ENCODE measurements at regions not wholly inside any gene's neighbourhood (a gene's known extent, or its start where the extent isn't known, plus 50 kb on each side); places are given as distances from the start of the nearest gene placed in this dataset.

GRCh38 chr7:136685501-136686173 lies 182.8 kb upstream of the CHRM2 start:
- WGBS: 50% methylated on average over 6 of the region's 7 CpGs

DNA sequence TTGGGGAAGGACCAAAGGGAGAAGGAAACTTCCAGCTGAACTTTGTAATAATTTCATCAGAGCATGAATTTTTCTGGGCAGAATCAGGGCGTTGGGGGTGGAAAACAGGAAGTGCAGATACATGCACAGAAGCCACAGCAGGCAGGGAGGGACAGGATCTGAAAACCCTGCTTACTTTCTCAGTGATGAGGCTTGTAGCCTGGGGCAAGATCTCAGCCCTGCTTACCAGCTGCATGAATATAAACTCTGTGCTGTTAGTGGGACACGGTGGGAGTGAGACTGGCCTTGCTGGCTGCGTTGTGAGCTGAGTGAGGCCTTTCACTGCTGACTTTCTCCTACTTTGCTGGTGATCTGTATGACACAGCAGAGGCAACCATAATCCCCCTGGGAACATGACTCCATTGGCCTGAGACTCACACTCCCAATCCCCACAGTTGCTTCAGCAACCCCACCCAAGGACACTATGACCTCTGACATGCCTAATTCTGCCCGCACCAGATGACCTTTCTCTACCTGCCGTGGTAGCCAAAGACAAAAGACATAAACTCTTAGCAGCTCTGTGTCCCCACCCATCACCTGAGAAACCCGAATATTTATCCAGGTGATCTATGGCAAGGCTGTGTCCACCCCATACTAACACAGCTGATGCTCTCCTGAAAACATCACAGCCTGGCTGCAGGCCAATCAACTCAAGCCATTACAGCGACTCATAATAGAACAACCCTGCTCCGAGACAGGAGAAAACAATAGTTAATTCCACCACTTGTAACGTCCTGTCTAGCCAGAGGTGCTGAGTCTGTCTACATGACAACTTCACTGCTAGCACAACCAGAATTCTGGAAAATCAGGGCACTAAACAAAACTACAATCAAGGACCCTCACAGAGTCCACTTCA lies 190.7 kb upstream of the CHRM2 start:
- Histone ChIP-seq H3K27me3 (no peaks in the 10 kb centered on the region), H3K9me3 (peaks cover 0 to 6% (median 5%) of the 10 kb centered on the region in 4 donors), H3K36me3 (no peaks in the 10 kb centered on the region), H3K27ac (replicated peaks in 1 of 4) (no peak overlapping the region), H3K4me3 (no peak overlapping the region), H3K4me1 (no peaks in the 10 kb centered on the region)
- TF ChIP-seq CTCF (IDR thresholded peaks at IDR 0.05) (no peak), EP300 (IDR thresholded peaks at IDR 0.05) (no peak), POLR2AphosphoS5 (IDR thresholded peaks at IDR 0.05) (no peak), POLR2A (IDR thresholded peaks at IDR 0.05; ENCODE audit: low read depth) (no peak)
- WGBS: 74% methylated on average over 9 of the region's 9 CpGs
- intact Hi-C loops (cut with DNase I): no loop called here
- DNase-seq (ENCODE audit: extremely low spot score): no peak

More at GRCh38 chr7:136685501-136686173, 182.8 kb upstream of the CHRM2 start:
- H3K27me3 ChIP-seq: no peaks in the 10 kb centered on the region
- DNase-seq (ENCODE audit: extremely low spot score): no peak
- intact Hi-C loops (cut with DNase I): no loop called here
- no peaks in the 10 kb centered on the region for H3K9me3 ChIP-seq
- H3K27ac ChIP-seq (replicated peaks in 1 of 4): no peak overlapping the region
- no peaks in the 10 kb centered on the region for H3K36me3 ChIP-seq
- H3K4me3 ChIP-seq: no peak overlapping the region
- TF ChIP-seq CTCF (IDR thresholded peaks at IDR 0.05) (no peak), POLR2AphosphoS5 (IDR thresholded peaks at IDR 0.05) (no peak), EP300 (IDR thresholded peaks at IDR 0.05) (no peak), POLR2A (IDR thresholded peaks at IDR 0.05; ENCODE audit: low read depth) (no peak)
- peaks cover 0 to 8% (median 0%) of the 10 kb centered on the region in 4 donors for H3K4me1 ChIP-seq

DNA sequence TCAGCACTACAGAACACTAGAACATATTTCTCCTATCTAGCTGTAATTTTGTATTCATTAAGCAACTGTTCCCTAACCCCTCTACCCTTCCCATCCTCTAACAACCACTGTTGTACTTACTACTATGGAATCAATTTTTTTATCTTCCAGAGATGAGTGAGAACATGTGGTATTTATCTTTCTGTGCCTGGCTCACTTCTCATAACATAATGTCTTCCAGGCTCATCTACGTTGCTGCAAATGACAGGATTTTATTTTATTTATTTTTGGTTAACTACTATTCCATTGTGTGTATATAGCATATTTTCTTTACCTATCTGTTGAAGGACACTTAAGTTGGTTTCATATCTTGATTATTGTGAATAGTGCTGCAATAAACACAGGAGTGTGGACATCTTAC lies 200.9 kb upstream of the CHRM2 start:
- TF ChIP-seq EP300 (IDR thresholded peaks at IDR 0.05): no peak
- TF ChIP-seq POLR2AphosphoS5 (IDR thresholded peaks at IDR 0.05): no peak
- TF ChIP-seq POLR2A (IDR thresholded peaks at IDR 0.05; ENCODE audit: low read depth): no peak
- TF ChIP-seq CTCF (IDR thresholded peaks at IDR 0.05): no peak
- WGBS: 43% methylated on average over 1 of the region's 1 CpG

GRCh38 chr7:136665878-136666509 lies 202.5 kb upstream of the CHRM2 start:
- Histone ChIP-seq H3K9me3 (peaks cover 0 to 4% (median 0%) of the 10 kb centered on the region in 4 donors), H3K4me3 (no peak overlapping the region), H3K4me1 (no peaks in the 10 kb centered on the region), H3K27ac (replicated peaks in 1 of 4) (no peak overlapping the region), H3K27me3 (no peaks in the 10 kb centered on the region), H3K36me3 (no peaks in the 10 kb centered on the region)
- intact Hi-C loops (cut with DNase I): no loop called here
- DNase-seq (ENCODE audit: extremely low spot score): no peak
- WGBS: 54% methylated on average over 5 of the region's 5 CpGs
- no peak for TF ChIP-seq POLR2AphosphoS5 (IDR thresholded peaks at IDR 0.05)
- TF ChIP-seq POLR2A (IDR thresholded peaks at IDR 0.05; ENCODE audit: low read depth): no peak
- no peak for TF ChIP-seq CTCF (IDR thresholded peaks at IDR 0.05)
- no peak for TF ChIP-seq EP300 (IDR thresholded peaks at IDR 0.05)

More for the DNA sequence above, 200.9 kb upstream of the CHRM2 start:
- intact Hi-C loops (cut with DNase I): no loop called here
- DNase-seq (ENCODE audit: extremely low spot score): no peak
- H3K4me1 ChIP-seq: no peaks in the 10 kb centered on the region
- no peaks in the 10 kb centered on the region for H3K27me3 ChIP-seq
- H3K36me3 ChIP-seq: no peaks in the 10 kb centered on the region
- no peak overlapping the region for H3K27ac ChIP-seq (replicated peaks in 1 of 4)
- H3K4me3 ChIP-seq: no peak overlapping the region
- peaks cover 0 to 14% (median 8%) of the 10 kb centered on the region in 4 donors for H3K9me3 ChIP-seq
